Psoas muscle (tissue), 7 donors: ENCODE measurements at regions not wholly inside any gene's neighbourhood (a gene's known extent, or its start where the extent isn't known, plus 50 kb on each side); places are given as distances from the start of the nearest gene placed in this dataset.

Experiments
- ATAC-seq, 4 donors: fragments of 200-7000 bp; cut with Tn5 transposase; one replicate each; pipeline ENCODE4 v1.9.1; 2020; ENCODE audit warnings: moderate library complexity in 3 of 4, mild to moderate bottlenecking in 2 of 4
- DNase-seq, 2 donors: peaks; one replicate each; pipeline ENCODE4 v3.0.0-alpha.2; 2020
- H3K27ac ChIP-seq: fragments of 200-600 bp; one replicate; pipeline ENCODE4 v1.8.0; 2022
- H3K27me3 ChIP-seq, 3 donors: fragments of 200-600 bp in 1 of 3; one replicate each; pipeline versions ENCODE4 v1.6.1 to v1.8.0; 2013 to 2022; ENCODE audit warnings: low read length in 2 of 3, mild to moderate bottlenecking in 2 of 3, moderate library complexity in 1 of 3; ENCODE audit not compliant: insufficient read depth in 3 of 3
- H3K36me3 ChIP-seq, 2 donors: fragments of 200-600 bp in 1 of 2; one replicate each; pipeline versions ENCODE4 v1.6.1 to v1.8.0; 2013 to 2022; ENCODE audit warnings: low read depth in 1 of 2, mild to moderate bottlenecking in 1 of 2, moderate library complexity in 1 of 2; ENCODE audit not compliant: insufficient read depth in 1 of 2
- H3K4me1 ChIP-seq: fragments of 200-600 bp; one replicate; pipeline ENCODE4 v1.8.0; 2022
- H3K4me3 ChIP-seq: fragments of 200-600 bp; one replicate; pipeline ENCODE4 v1.8.0; 2022; ENCODE audit warnings: mild to moderate bottlenecking
- H3K9me3 ChIP-seq: fragments of 200-600 bp; one replicate; pipeline ENCODE4 v1.8.0; 2022
- WGBS, 3 donors: extraction: QIAGEN DNeasy Blood & Tissue Kit; methylation state at CpG; one replicate each; pipeline versions ENCODE4 v1.1.6 to v1.1.7; 2013; 5-methylcytosine and 5-hydroxymethylcytosine counted together
- intact Hi-C, 2 donors: fragments of 100-400 bp; cut with DNase I; formaldehyde crosslinking; loops; one replicate each; pipeline versions ENCODE4 v1.11.0 to v1.14.2; 2022
- TF ChIP-seq, protein P1 (sequence below): fragments of 200-600 bp; IDR thresholded peaks from one replicate; pipeline ENCODE4 v1.8.0; 2022; ENCODE audit warnings: antibody characterized with exemption
- donor health status: healthy with polysubstance abuse.
- donor health status: DM: no; HTN: no; CAD: no; lungs with moderate emphysema.
- donor health status: Bipolar disorder and iron deficiency.
- donor health status: healthy.
- donor health status: DM: yes; HTN: yes; CAD: no.
- donor health status: DM: no; HTN: no; CAD: no.
- donor health status: DM: yes; HTN: yes; CAD: no.

- Histone ChIP-seq H3K36me3 (no peaks in the 10 kb centered on the region), H3K4me3 (no peak overlapping the region), H3K4me1 (no peaks in the 10 kb centered on the region), H3K9me3 (no peaks in the 10 kb centered on the region), H3K27ac (no peak overlapping the region), H3K27me3 (no peaks in the 10 kb centered on the region)
- TF ChIP-seq, protein P1, sequence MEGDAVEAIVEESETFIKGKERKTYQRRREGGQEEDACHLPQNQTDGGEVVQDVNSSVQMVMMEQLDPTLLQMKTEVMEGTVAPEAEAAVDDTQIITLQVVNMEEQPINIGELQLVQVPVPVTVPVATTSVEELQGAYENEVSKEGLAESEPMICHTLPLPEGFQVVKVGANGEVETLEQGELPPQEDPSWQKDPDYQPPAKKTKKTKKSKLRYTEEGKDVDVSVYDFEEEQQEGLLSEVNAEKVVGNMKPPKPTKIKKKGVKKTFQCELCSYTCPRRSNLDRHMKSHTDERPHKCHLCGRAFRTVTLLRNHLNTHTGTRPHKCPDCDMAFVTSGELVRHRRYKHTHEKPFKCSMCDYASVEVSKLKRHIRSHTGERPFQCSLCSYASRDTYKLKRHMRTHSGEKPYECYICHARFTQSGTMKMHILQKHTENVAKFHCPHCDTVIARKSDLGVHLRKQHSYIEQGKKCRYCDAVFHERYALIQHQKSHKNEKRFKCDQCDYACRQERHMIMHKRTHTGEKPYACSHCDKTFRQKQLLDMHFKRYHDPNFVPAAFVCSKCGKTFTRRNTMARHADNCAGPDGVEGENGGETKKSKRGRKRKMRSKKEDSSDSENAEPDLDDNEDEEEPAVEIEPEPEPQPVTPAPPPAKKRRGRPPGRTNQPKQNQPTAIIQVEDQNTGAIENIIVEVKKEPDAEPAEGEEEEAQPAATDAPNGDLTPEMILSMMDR, result no peak
- intact Hi-C loops, result no loop called here
- no peak for ATAC-seq
- WGBS, 3 donors, result 81 to 90% (median 85%) methylated on average over 3 of the region's 3 CpGs
- no peak for DNase-seq
Measured at GRCh38 chr4:121266982-121267381, 102.9 kb upstream of the TNIP3 start.

DNA sequence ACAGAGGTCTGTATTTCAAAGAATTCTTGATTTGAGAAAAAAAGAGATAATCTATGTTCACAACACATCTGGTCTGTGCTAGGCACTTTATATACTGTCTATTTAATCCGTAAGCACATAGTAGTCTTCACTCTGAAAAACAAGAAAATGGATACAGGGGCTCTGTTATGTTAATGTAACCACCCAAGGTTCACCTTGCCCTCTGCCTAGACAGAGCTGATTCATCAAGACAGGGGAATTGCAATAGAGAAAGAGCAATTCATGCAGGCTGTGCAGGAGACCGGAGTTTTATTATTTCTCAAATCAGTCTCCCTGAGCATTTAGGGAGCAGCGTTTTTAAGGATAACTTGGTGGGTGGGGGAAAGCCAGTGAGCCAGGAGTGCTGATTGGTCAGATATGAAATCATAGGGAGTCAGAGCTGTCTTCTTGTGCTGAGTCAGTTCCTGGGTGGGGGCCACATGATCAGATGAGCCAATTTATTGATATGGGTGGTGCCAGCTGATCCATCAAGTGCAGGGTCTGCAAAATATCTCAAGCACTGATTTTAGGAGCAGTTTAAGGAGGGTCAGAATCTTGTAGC is 92.9 kb upstream of the TNIP3 start:
- intact Hi-C loops, result loop anchor here (10.0 kb wide), 1 partner anchor 1182 kb away; no protein-coding TSS in a partner anchor
- Histone ChIP-seq H3K4me1 (peaks cover 3% of the 10 kb centered on the region), H3K27ac (no peak overlapping the region), H3K9me3 (no peaks in the 10 kb centered on the region), H3K4me3 (no peak overlapping the region), H3K36me3 (no peaks in the 10 kb centered on the region), H3K27me3 (no peaks in the 10 kb centered on the region)
- 85 to 88% (median 86%) methylated on average over 3 of the region's 3 CpGs for WGBS, 3 donors
- DNase-seq (no peak), ATAC-seq (no peak)
- TF ChIP-seq, protein P1, result no peak

GRCh38 chr4:121255986-121256750 is 92.0 kb upstream of the TNIP3 start:
- no peak overlapping the region for H3K4me3 ChIP-seq
- no peak overlapping the region for H3K27ac ChIP-seq
- intact Hi-C loops, result loop anchor here (10.0 kb wide), 1 partner anchor 1181 kb away; no protein-coding TSS in a partner anchor
- DNase-seq, result no peak
- H3K9me3 ChIP-seq, result no peaks in the 10 kb centered on the region
- no peaks in the 10 kb centered on the region for H3K36me3 ChIP-seq
- ATAC-seq, result peak in 1 of 4 donors; percentile 54
- H3K27me3 ChIP-seq, result no peaks in the 10 kb centered on the region
- peaks cover 3% of the 10 kb centered on the region for H3K4me1 ChIP-seq
- TF ChIP-seq, protein P1, result no peak

DNA sequence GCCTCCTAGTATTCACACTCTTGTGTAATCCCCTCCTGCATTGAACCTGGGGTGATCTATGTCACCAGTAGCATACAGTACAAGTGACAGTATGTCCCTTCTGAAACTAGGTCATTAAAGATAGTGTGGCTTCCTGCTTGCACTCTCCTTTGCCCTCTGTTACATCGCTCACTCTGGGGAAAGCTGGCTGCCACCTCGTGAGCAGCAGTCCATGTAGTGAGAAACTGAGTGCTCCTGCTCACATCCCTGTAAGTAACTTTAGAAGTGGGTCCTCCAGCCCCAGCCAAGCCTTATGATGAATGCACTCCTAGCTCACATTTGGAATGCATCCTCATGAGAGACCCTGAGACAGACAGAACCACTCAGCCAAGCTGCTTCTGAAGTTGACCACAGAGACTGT is 89.8 kb upstream of the TNIP3 start:
- 73 to 85% (median 78%) methylated on average over 2 of the region's 2 CpGs for WGBS, 3 donors
- H3K36me3 ChIP-seq, result no peaks in the 10 kb centered on the region
- H3K4me3 ChIP-seq, result no peak overlapping the region
- no peaks in the 10 kb centered on the region for H3K27me3 ChIP-seq
- TF ChIP-seq, protein P1, result no peak
- ATAC-seq, result no peak
- intact Hi-C loops, result loop anchor here (2.0 to 10.0 kb wide), 4 partner anchors 61 to 1179 kb away; no protein-coding TSS in a partner anchor
- no peak overlapping the region for H3K27ac ChIP-seq
- no peaks in the 10 kb centered on the region for H3K9me3 ChIP-seq
- H3K4me1 ChIP-seq, result peaks cover 3% of the 10 kb centered on the region
- no peak for DNase-seq
